Sigmoid colon (tissue), 3 donors: ENCODE measurements at regions not wholly inside any gene's neighbourhood (a gene's known extent, or its start where the extent isn't known, plus 50 kb on each side); places are given as distances from the start of the nearest gene placed in this dataset.

Experiments used
- POLR2A ChIP-seq, 2 donors: fragments of 450-650 bp; IDR thresholded peaks; one replicate each; pipeline ENCODE4 v1.6.1; 2016; ENCODE audit warnings: antibody characterized with exemption in 2 of 2, mild to moderate bottlenecking in 2 of 2, moderate library complexity in 2 of 2
- TF ChIP-seq, protein P1 (sequence below), 4 experiments: fragments of 450-650 bp in 3 of 4; fragments of 200-600 bp in 1 of 4; IDR thresholded peaks; one replicate each; pipeline ENCODE4 v1.5.1; 2016 to 2019; ENCODE audit warnings: antibody characterized with exemption in 4 of 4, mild to moderate bottlenecking in 3 of 4, moderate library complexity in 2 of 4

DNA sequence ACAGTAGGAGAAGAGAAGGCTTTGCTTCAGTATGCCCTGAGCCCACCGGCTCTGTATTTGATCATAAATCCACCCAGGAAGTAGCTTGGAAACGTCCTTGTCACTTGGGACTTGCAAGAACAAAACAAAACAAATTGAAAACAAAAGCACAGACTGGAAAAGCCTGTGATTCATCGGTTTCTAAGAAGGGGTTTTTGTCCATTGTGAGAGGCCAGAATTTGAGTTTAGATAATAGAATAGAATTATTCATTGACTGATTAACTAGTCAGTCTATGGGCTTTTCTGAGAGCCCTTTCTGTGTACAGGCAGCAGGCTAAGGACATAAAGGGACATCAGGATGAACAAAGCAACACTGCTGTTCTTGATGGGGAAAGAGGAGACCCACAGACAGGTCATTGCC is 424.8 kb downstream of the IRX1 start:
- TF ChIP-seq, protein P1, sequence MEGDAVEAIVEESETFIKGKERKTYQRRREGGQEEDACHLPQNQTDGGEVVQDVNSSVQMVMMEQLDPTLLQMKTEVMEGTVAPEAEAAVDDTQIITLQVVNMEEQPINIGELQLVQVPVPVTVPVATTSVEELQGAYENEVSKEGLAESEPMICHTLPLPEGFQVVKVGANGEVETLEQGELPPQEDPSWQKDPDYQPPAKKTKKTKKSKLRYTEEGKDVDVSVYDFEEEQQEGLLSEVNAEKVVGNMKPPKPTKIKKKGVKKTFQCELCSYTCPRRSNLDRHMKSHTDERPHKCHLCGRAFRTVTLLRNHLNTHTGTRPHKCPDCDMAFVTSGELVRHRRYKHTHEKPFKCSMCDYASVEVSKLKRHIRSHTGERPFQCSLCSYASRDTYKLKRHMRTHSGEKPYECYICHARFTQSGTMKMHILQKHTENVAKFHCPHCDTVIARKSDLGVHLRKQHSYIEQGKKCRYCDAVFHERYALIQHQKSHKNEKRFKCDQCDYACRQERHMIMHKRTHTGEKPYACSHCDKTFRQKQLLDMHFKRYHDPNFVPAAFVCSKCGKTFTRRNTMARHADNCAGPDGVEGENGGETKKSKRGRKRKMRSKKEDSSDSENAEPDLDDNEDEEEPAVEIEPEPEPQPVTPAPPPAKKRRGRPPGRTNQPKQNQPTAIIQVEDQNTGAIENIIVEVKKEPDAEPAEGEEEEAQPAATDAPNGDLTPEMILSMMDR (IDR thresholded peaks at IDR 0.05): no peak
- no peak for TF ChIP-seq POLR2A (IDR thresholded peaks at IDR 0.05)
